HG03196 (cell line): ENCODE measurements at regions not wholly inside any gene's neighbourhood (a gene's known extent, or its start where the extent isn't known, plus 50 kb on each side); places are given as distances from the start of the nearest gene placed in this dataset.

ENCODE experiments used
- ATAC-seq: cut with Tn5 transposase; IDR thresholded peaks from one replicate; pipeline ENCODE4 v1.9.1; 2021; ENCODE audit not compliant: unreplicated experiment

GRCh38 chr20:48069596-48069995 lies 284.3 kb upstream of the SULF2 start:
- ATAC-seq: no peak

GRCh38 chr20:48066851-48067250 lies 281.6 kb upstream of the SULF2 start:
- no peak for ATAC-seq

DNA sequence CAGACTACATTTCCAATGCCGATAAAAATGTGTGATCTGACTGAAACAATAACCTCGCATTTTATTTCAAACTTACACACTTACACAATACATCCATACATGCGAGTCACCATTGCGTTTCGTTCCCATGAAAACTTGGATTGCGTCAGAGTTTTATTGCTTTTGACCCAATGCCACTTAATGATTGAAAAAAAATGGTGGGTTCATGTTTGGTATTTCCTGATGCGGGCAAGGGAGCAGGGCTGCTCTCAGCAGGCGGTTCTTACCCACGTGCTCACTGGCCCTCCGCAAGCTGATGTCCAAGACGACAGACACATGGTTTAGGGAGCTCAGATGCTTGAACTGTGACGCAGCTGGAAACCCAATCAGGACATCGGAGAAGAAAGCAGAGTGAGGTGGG lies 281.0 kb upstream of the SULF2 start:
- no peak for ATAC-seq

DNA sequence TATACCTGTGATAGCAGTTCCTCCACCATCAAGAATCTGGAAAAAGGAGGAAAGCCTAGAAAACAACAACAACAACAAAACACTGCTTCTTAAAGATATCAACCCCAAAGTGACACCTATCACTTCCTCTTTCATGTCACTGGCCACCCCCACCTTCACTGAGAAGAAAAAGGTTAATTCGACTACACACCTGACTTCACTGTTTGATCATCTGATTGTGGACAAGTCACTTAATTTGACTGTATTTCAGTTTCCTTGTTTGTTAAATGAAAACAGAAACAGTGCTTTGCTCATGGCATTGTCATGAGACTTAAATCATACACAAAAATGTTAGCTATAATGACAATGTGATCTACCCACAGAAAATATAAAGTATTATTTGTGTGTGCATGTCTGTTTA lies 280.6 kb upstream of the SULF2 start:
- no peak for ATAC-seq

DNA sequence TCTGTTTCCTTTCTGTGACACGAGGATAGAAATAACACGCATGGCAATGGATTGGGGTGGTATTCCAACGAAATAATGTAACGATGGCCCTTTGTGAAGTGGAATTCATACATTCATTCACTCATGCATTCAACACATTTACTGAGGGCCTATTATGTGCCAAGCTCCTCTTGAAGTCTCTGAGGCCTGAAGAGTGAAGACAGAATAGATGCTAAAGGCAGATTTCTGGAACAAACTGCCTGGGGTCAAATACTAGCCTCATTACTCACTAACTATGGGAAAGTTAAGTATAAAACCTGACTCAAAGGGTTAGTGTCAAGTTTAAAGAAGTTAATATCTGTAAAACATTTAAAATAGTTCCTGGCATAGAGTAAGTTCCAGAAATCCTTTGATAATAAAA lies 279.6 kb upstream of the SULF2 start:
- ATAC-seq: no peak

- ATAC-seq: no peak
Measured at GRCh38 chr20:48060841-48061720, 275.8 kb upstream of the SULF2 start.

DNA sequence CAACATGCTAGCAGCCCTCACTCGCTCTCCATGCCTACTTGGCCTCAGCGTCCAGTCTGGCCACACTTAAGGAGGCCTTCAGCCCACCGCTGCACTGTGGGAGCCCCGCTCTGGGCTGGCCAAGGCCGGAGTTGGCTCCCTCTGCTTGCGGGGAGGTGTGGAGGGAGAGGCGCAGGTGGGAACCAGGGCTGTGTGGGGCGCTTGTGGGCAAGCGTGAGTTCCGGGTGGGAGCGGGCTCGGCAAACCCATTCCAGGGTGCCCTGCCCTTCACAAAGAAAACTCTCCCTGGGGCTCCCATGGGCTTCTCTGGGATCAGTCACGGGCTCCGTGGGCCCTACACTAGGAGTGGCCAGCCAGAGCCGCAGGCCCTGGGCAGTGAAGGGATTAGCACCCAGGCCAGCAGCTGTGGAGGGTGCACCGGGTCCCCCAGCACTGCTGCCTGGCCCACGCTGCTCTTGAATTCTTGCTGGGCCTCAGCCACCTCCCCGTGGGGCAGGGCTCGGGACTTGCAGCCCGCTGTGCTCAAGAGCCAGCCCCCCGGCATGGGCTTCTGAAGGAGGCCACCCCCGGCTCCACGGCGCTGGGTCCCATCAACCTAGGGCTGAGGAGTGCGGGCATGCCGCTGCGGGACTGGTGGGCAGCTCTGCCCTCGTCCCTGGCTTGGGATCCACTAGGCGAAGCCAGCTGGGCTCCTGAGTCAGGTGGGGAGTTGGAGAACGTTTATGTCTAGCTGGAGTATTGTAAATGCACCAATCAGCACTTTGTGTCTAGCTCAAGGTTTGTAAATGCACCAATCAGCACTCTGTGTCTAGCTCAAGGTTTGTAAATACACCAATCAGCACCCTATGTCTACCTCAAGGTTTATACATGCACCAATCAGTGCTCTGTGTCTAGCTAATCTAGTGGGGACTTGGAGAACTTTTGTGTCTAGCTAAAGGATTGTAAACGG lies 273.6 kb upstream of the SULF2 start:
- no peak for ATAC-seq

GRCh38 chr20:48057739-48058138 lies 272.5 kb upstream of the SULF2 start:
- no peak for ATAC-seq

DNA sequence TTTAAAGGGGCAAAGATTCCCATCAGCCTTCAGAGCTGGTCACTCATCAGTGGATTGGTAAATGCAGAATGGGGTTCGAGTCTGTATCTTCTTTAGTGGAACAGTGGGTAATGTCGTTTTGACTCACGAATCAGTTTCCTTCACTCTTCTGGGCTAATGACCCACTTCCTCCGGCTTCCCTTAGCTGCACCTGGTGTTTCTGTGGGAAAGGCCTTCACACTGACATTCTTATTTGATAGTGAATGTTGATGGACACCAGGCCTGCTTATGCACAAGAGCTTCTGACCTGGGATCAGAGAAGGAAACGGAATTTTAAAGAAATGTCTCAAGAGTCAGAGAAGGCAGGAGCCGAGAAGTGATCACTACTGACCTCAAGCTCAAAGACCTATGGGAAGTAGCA lies 272.0 kb upstream of the SULF2 start:
- no peak for ATAC-seq

GRCh38 chr20:48056218-48056617 lies 270.9 kb upstream of the SULF2 start:
- ATAC-seq: no peak

- ATAC-seq: no peak
Measured at GRCh38 chr20:48054051-48054450, 268.8 kb upstream of the SULF2 start.

- ATAC-seq: no peak
Measured at GRCh38 chr20:48052475-48052835, 267.2 kb upstream of the SULF2 start.

DNA sequence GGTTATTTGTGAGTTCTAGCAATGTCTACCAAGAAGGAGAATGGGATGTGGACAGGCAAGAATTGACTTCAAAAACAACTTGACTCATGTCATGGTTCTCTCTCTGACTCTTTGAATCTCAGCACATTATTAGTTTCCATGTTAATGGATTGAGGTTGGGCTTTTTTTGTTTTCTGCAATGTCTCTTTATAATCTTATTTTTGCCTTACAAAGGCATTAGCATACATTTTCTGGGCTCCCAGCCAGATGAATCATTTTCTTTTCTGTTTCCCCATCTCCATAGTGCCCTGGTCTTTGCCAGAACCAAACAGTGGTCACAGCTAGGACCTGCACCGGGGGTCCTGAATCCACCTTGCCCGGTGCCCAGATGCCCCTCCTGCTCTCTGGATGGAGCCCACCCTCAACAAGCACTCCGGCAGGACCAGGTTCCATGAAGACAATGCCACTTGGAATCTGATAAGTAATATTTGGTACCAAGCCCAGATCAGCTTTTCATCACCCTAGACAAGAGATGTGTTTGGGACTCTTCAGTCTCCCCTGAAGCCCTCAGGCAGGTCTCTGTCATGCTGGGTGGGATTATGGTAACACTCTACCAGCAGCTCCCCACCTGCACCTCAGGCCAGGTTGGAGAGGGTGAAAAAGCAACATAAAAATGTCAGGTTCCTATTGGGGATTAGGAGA lies 266.7 kb upstream of the SULF2 start:
- no peak for ATAC-seq

DNA sequence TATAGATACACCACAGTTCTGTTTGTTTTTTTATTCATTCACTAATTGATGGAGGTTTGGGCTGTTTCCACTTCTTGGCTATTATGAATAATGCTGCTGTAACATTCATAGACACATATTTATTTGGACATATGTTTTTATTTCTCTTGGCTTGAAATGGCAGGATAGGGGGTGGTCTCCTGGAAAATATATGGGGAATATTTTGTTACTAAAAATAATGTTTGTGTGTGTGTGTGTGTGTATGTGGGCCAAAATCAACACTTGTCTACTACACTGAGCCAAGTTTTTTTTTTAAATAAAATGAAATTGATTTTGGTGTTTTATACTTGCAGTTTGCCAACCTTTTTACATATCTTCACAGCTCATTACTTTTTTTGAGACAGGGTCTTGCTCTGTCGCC lies 264.4 kb upstream of the SULF2 start:
- ATAC-seq: no peak

DNA sequence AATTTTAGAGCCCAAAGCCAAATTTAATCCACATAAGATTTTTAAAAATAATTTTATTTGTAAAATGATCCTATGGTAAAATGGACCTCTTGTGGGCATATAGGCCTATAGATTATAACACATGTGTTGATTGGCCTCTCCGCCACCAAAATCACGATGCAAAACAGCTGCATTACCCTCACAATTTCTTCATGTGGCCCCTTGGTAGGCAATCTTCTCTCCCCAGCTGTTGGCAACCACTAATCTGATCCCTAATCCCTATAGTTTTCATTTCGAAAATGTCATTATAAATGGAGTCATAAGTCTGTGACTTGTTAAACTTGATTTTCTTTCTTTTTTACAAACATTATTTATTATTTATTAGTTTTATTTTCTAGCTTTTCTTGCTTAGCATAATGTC lies 263.9 kb upstream of the SULF2 start:
- ATAC-seq: no peak

DNA sequence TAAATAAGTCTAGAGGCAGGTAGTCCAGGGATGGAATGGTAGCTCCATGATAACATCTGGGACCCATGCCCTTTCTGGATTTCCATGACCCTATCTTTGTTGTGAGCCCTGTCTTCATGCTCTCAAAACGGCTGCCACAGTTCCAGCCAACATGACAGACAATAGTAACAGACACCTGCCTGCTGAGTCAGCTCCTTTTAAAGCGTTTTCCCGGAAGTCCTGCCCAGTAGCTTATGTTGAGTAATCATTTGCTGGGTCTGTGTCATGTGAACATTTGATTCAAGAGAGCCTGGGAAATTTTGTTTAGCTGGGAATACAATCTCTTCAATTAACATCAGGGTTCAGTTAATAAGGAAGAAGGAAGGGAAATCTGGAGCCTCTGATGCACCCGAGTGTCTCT lies 262.2 kb upstream of the SULF2 start:
- ATAC-seq: no peak

GRCh38 chr20:48042628-48043027 lies 257.3 kb upstream of the SULF2 start:
- ATAC-seq: no peak

DNA sequence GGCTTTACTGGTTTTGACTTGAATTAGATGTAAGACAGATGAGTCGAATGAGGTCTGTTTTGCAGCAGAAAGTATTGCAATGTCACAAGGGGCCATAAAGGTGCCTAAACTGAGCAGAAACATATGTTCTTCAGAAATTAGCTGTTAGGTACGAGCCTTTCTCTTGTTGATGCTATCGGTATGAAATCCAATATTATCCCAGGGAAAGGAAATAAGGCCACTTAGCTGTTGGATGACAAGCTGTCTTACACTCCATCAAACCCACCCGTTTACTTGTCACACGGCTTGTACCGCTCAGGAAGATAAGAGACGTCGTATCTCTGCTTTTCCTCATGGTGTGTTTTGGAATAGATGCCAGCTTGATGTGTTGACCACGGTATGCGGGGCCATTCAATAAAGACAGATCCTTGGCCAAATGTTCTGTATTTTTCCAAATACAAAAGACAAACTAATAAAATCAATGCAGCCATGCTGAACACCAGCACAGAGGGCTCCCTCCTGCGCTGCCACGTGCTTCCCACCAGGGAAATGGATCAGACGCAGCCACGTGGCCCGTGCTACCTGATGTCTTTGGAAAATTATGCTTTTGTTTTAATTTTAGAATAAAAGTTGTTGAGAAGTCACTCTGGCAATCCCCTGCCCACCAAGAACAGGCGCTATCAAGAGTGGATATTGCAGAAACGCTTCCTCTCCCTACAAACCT lies 255.9 kb upstream of the SULF2 start:
- no peak for ATAC-seq

DNA sequence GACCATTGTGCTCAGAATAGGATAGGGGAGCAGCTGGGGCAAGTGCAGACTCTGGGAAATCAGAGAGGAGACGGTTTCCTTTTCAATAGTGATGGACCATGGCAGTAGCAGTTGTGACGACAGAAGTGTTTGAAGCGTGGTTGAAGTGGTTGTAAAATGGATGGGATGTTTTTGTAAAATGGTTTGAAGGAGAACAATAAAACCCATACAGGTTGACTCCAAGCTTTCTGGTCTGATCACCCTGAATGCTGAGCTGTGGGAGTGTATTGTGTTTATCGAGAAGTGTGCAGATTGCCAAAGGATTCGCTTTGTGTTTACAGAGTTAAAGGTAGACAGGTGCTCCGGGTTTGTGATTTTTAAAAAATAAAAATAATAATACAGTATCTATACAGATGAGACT lies 255.2 kb upstream of the SULF2 start:
- ATAC-seq: no peak

- no peak for ATAC-seq
Measured at GRCh38 chr20:48040051-48040450, 254.8 kb upstream of the SULF2 start.

- ATAC-seq: no peak
Measured at GRCh38 chr20:48039514-48039913, 254.2 kb upstream of the SULF2 start.
